CD4-positive, alpha-beta T cell treated with Interleukin-2 at 100 ng/mL for 4 hours (primary cell): ENCODE measurements at regions not wholly inside any gene's neighbourhood (a gene's known extent, or its start where the extent isn't known, plus 50 kb on each side); places are given as distances from the start of the nearest gene placed in this dataset.
A peak's percentile ranks its signal among the peaks of the same experiment; 100 is the strongest.
"Not testable (repeated sequence)": the region's sequence is repeated elsewhere in the genome, so short reads cannot be mapped to it uniquely, and the experiment has no call there.

Experiments
- DNase-seq: peaks from one replicate; pipeline ENCODE4 v3.0.0-alpha.2; 2020; ENCODE audit warnings: low spot score

- DNase-seq = not testable (repeated sequence)
These were observed 2144.1 kb upstream of the TPTE start for GRCh38 chr21:8377093-8377841.

DNA sequence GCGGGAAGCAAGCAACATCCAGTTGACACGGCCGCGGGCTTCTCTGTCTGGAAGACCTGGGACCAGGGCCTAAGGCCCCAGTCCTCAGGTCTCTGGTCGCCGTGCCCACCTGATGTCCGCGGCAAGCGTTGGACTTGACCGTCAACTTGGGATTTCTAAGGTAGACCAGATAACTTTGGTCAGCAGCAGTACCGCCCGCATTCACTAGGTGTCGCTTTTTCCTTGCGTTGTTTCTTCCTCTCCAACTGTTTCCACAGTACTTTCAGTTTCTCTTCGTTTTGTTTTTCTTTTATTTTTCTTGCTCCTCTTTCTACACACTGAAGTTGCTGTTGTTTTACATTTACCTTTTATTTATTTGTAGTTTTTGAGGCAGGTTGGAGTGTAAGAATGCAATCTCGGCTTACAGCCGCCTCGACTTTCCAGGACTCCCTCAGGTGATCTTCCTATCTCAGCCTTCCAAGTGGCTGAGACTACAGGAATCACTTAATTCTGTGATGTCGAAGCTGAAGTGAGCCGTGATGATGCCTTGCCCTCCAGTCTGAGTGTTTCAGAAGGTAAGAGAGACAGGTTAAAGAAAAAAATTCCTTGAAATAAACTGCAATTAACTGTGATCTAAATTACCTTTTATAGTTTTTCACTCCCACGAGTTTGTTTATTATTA lies 2140.8 kb upstream of the TPTE start:
- DNase-seq = not testable (repeated sequence)

- not testable (repeated sequence) for DNase-seq
These were observed 2133.0 kb upstream of the TPTE start for GRCh38 chr21:8388169-8388939.

- DNase-seq = not testable (repeated sequence)
These were observed 2132.5 kb upstream of the TPTE start for GRCh38 chr21:8388940-8389238.

DNA sequence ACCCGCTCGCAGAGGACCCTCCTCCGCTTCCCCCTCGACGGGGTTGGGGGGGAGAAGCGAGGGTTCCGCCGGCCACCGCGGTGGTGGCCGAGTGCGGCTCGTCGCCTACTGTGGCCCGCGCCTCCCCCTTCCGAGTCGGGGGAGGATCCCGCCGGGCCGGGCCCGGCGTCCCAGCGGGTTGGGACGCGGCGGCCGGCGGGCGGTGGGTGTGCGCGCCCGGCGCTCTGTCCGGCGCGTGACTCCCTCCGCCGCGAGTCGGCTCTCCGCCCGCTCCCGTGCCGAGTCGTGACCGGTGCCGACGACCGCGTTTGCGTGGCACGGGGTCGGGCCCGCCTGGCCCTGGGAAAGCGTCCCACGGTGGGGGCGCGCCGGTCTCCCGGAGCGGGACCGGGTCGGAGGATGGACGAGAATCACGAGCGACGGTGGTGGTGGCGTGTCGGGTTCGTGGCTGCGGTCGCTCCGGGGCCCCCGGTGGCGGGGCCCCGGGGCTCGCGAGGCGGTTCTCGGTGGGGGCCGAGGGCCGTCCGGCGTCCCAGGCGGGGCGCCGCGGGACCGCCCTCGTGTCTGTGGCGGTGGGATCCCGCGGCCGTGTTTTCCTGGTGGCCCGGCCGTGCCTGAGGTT lies 2130.7 kb upstream of the TPTE start:
- not testable (repeated sequence) for DNase-seq

- DNase-seq = not testable (repeated sequence)
These were observed 2127.0 kb upstream of the TPTE start for GRCh38 chr21:8394380-8394779.

GRCh38 chr21:8395992-8396391 lies 2125.4 kb upstream of the TPTE start:
- not testable (repeated sequence) for DNase-seq

- not testable (repeated sequence) for DNase-seq
These were observed 2122.4 kb upstream of the TPTE start for GRCh38 chr21:8398870-8399437.

- not testable (repeated sequence) for DNase-seq
These were observed 2121.5 kb upstream of the TPTE start for GRCh38 chr21:8399866-8400265.

DNA sequence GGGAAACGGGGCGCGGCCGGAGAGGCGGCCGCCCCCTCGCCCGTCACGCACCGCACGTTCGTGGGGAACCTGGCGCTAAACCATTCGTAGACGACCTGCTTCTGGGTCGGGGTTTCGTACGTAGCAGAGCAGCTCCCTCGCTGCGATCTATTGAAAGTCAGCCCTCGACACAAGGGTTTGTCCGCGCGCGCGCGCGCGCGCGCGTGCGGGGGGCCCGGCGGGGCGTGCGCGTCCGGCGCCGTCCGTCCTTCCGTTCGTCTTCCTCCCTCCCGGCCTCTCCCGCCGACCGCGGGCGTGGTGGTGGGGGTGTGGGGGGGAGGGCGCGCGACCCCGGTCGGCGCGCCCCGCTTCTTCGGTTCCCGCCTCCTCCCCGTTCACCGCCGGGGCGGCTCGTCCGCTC lies 2119.6 kb upstream of the TPTE start:
- not testable (repeated sequence) for DNase-seq

DNA sequence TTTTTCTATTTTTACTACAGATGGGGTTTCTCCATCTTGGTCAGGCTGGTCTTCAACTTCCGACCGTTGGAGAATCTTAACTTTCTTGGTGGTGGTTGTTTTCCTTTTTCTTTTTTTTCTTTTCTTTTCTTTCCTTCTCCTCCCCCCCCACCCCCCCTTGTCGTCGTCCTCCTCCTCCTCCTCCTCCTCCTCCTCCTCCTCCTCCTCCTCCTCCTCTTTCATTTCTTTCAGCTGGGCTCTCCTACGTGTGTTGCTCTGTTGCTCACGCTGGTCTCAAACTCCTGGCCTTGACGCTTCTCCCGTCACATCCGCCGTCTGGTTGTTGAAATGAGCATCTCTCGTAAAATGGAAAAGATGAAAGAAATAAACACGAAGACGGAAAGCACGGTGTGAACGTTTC lies 2115.1 kb upstream of the TPTE start:
- DNase-seq = not testable (repeated sequence)

GRCh38 chr21:8411139-8411671 lies 2110.2 kb upstream of the TPTE start:
- DNase-seq = not testable (repeated sequence)

GRCh38 chr21:8419925-8420560 lies 2101.3 kb upstream of the TPTE start:
- peak; percentile 0 for DNase-seq

DNA sequence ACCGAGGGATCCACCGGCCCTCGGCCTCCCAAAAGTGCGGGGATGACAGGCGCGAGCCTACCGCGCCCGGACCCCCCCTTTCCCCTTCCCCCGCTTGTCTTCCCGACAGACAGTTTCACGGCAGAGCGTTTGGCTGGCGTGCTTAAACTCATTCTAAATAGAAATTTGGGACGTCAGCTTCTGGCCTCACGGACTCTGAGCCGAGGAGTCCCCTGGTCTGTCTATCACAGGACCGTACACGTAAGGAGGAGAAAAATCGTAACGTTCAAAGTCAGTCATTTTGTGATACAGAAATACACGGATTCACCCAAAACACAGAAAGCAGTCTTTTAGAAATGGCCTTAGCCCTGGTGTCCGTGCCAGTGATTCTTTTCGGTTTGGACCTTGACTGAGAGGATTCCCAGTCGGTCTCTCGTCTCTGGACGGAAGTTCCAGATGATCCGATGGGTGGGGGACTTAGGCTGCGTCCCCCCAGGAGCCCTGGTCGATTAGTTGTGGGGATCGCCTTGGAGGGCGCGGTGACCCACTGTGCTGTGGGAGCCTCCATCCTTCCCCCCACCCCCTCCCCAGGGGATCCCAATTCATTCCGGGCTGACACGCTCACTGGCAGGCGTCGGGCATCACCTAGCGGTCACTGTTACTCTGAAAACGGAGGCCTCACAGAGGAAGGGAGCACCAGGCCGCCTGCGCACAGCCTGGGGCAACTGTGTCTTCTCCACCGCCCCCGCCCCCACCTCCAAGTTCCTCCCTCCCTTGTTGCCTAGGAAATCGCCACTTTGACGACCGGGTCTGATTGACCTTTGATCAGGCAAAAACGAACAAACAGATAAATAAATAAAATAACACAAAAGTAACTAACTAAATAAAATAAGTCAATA lies 2093.4 kb upstream of the TPTE start:
- not testable (repeated sequence) for DNase-seq

DNA sequence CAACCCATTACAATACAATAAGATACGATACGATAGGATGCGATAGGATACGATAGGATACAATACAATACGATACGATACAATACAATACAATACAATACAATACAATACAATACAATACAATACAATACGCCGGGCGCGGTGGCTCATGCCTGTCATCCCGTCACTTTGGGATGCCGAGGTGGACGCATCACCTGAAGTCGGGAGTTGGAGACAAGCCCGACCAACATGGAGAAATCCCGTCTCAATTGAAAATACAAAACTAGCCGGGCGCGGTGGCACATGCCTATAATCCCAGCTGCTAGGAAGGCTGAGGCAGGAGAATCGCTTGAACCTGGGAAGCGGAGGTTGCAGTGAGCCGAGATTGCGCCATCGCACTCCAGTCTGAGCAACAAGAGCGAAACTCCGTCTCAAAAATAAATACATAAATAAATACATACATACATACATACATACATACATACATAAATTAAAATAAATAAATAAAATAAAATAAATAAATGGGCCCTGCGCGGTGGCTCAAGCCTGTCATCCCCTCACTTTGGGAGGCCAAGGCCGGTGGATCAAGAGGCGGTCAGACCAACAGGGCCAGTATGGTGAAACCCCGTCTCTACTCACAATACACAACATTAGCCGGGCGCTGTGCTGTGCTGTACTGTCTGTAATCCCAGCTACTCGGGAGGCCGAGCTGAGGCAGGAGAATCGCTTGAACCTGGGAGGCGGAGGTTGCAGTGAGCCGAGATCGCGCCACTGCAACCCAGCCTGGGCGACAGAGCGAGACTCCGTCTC lies 2092.5 kb upstream of the TPTE start:
- DNase-seq = not testable (repeated sequence)

GRCh38 chr21:8434710-8435109 lies 2086.7 kb upstream of the TPTE start:
- not testable (repeated sequence) for DNase-seq

DNA sequence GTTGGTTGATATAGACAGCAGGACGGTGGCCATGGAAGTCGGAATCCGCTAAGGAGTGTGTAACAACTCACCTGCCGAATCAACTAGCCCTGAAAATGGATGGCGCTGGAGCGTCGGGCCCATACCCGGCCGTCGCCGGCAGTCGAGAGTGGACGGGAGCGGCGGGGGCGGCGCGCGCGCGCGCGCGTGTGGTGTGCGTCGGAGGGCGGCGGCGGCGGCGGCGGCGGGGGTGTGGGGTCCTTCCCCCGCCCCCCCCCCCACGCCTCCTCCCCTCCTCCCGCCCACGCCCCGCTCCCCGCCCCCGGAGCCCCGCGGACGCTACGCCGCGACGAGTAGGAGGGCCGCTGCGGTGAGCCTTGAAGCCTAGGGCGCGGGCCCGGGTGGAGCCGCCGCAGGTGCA lies 2078.3 kb upstream of the TPTE start:
- DNase-seq = not testable (repeated sequence)

GRCh38 chr21:8449807-8450206 lies 2071.6 kb upstream of the TPTE start:
- not testable (repeated sequence) for DNase-seq
